Prostate gland (tissue), 2 donors: ENCODE measurements at regions not wholly inside any gene's neighbourhood (a gene's known extent, or its start where the extent isn't known, plus 50 kb on each side); places are given as distances from the start of the nearest gene placed in this dataset.

Source experiments
- CTCF ChIP-seq, 4 experiments: fragments of 200-600 bp in 2 of 4; fragments of 450-650 bp in 2 of 4; sonication (generic) in 2 of 4; IDR thresholded peaks; 1 replicate in 3 of 4; 2 replicates in 1 of 4; pipeline ENCODE4 v1.5.1; 2016 to 2019; ENCODE audit warnings: antibody characterized with exemption in 4 of 4, mild to moderate bottlenecking in 2 of 4, moderate library complexity in 2 of 4
- POLR2A ChIP-seq: fragments of 450-650 bp; IDR thresholded peaks from one replicate; pipeline ENCODE4 v1.6.1; 2016; ENCODE audit warnings: antibody characterized with exemption, mild to moderate bottlenecking

- TF ChIP-seq CTCF (IDR thresholded peaks at IDR 0.05) (no peak), POLR2A (no peak)
Observed at GRCh38 chr2:55986700-55987440, 63.3 kb upstream of the EFEMP1 start.
